HL-60/S4 treated with retinoic acid at 250 ng/mL for 4 days and 3 days (cell line): ENCODE measurements at regions not wholly inside any gene's neighbourhood (a gene's known extent, or its start where the extent isn't known, plus 50 kb on each side); places are given as distances from the start of the nearest gene placed in this dataset.

Source experiments
- in situ Hi-C: fragments of 300-500 bp; cut with MboI; formaldehyde crosslinking; loops from 2 replicates; pipeline ENCODE4 v1.7.0; 2022; ENCODE audit warnings: low sequenced_read_pairs

- in situ Hi-C loops = no loop called here
Observed at GRCh38 chr15:67010898-67011616, 54.3 kb upstream of the SMAD3 start.

GRCh38 chr15:67011617-67012005 lies 53.8 kb upstream of the SMAD3 start:
- in situ Hi-C loops = no loop called here

DNA sequence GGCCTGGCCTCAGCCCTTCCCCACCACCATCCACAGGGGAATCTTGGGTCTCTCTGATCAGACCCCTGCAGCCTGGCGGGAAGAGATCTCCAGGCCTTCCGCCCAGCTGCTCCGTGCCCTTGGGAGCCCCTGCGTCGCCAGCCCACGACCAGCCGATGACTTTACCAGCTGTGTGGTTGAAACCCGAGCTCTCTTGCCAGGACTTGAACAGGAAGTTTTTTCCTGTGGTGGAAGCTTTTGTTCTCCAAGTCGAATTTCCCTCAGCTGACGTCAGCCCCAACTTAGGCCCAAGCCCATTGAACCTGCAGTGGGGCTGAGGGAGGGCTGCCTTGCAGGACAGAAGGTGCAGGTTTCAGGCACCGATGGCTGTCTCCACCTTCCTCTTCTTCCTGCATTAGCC lies 51.7 kb upstream of the SMAD3 start:
- in situ Hi-C loops = no loop called here
